ENCODE measurements at regions not wholly inside any gene's neighbourhood (a gene's known extent, or its start where the extent isn't known, plus 50 kb on each side); places are given as distances from the start of the nearest gene placed in this dataset.

DNA sequence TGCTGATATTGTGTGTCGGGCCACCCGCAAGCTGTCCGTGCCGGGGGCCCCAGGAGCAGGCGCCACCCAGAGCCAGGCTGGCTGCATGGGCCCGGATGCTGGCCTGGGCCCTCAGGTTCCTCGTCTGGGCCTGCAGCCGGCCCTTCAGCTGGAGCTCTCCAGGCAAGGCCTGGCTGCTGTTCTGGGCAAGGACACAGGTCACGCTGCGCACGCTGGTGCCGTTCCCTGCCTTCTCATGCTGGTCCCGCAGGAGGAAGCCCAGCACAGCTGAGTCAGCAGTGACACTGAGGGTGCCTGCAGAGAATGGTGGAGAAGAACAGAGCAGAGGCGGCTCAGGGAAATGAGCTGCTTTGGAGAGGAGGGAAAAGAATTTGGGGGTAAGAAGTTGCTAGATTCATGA, 79.9 kb downstream of the RMI2 start:
- POLR2A ChIA-PET (ENCODE audit: low non-redundant PET) = no interaction called here
- no peak overlapping the region for H3K27ac ChIP-seq (ENCODE audit: low read depth, low read length, poor library complexity, severe bottlenecking)
- TF ChIP-seq EZH2 (IDR thresholded peaks at IDR 0.05; ENCODE audit: borderline replicate concordance, low read depth, low read length, poor library complexity, severe bottlenecking) = no peak
- TF ChIP-seq, protein P1, sequence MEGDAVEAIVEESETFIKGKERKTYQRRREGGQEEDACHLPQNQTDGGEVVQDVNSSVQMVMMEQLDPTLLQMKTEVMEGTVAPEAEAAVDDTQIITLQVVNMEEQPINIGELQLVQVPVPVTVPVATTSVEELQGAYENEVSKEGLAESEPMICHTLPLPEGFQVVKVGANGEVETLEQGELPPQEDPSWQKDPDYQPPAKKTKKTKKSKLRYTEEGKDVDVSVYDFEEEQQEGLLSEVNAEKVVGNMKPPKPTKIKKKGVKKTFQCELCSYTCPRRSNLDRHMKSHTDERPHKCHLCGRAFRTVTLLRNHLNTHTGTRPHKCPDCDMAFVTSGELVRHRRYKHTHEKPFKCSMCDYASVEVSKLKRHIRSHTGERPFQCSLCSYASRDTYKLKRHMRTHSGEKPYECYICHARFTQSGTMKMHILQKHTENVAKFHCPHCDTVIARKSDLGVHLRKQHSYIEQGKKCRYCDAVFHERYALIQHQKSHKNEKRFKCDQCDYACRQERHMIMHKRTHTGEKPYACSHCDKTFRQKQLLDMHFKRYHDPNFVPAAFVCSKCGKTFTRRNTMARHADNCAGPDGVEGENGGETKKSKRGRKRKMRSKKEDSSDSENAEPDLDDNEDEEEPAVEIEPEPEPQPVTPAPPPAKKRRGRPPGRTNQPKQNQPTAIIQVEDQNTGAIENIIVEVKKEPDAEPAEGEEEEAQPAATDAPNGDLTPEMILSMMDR (conservative IDR thresholded peaks at IDR 0.05; ENCODE audit: low read depth, low read length) = no peak
- H3K4me1 ChIP-seq (ENCODE audit: insufficient read depth, low read length, poor library complexity, severe bottlenecking) = no peaks in the 10 kb centered on the region
- H3K36me3 ChIP-seq (ENCODE audit: insufficient read depth, low read length, poor library complexity, severe bottlenecking) = no peaks in the 10 kb centered on the region
- intact Hi-C loops (cut with micrococcal nuclease; ENCODE audit: unreplicated experiment) = no loop called here
- CTCF ChIA-PET = no interaction called here
- BruUV-seq (replicated peaks) = no TSS peak
- no peak for DNase-seq (ENCODE audit: low spot score)
- no peak overlapping the region for H3K4me3 ChIP-seq (ENCODE audit: low read depth, low read length, poor library complexity, severe bottlenecking)
- no peaks in the 10 kb centered on the region for H3K9me3 ChIP-seq (ENCODE audit: low read depth, low read length, poor library complexity, severe bottlenecking)
- no peaks in the 10 kb centered on the region for H3K27me3 ChIP-seq (replicated peaks; ENCODE audit: insufficient read depth, low read depth, low read length, poor library complexity)

DNA sequence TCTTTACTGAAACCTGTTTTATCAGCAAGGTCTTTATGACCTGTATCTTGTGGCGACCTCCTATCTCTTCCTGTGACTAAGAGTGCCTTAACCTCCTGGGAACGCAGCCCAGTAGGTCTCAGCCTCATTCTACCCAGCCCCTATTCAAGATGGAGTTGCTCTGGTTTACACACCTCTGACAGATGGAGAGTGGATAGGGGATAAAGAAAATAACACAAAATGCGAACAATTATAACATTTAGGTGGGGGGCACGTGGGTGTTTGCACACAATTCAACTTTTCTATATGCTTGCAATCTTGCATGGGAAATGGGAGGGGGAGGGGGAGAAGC, 83.3 kb downstream of the RMI2 start:
- no peaks in the 10 kb centered on the region for H3K36me3 ChIP-seq (ENCODE audit: insufficient read depth, low read length, poor library complexity, severe bottlenecking)
- H3K4me3 ChIP-seq (ENCODE audit: low read depth, low read length, poor library complexity, severe bottlenecking) = no peak overlapping the region
- POLR2A ChIA-PET (ENCODE audit: low non-redundant PET) = no interaction called here
- no peak for DNase-seq (ENCODE audit: low spot score)
- no peaks in the 10 kb centered on the region for H3K9me3 ChIP-seq (ENCODE audit: low read depth, low read length, poor library complexity, severe bottlenecking)
- CTCF ChIA-PET = no interaction called here
- no TSS peak for BruUV-seq (replicated peaks)
- intact Hi-C loops (cut with micrococcal nuclease; ENCODE audit: unreplicated experiment) = no loop called here
- no peak overlapping the region for H3K27ac ChIP-seq (ENCODE audit: low read depth, low read length, poor library complexity, severe bottlenecking)
- peaks cover 7% of the 10 kb centered on the region for H3K27me3 ChIP-seq (replicated peaks; ENCODE audit: insufficient read depth, low read depth, low read length, poor library complexity)
- TF ChIP-seq, protein P1 (conservative IDR thresholded peaks at IDR 0.05; ENCODE audit: low read depth, low read length) = no peak
- no peak for TF ChIP-seq EZH2 (IDR thresholded peaks at IDR 0.05; ENCODE audit: borderline replicate concordance, low read depth, low read length, poor library complexity, severe bottlenecking)
- no peaks in the 10 kb centered on the region for H3K4me1 ChIP-seq (ENCODE audit: insufficient read depth, low read length, poor library complexity, severe bottlenecking)

DNA sequence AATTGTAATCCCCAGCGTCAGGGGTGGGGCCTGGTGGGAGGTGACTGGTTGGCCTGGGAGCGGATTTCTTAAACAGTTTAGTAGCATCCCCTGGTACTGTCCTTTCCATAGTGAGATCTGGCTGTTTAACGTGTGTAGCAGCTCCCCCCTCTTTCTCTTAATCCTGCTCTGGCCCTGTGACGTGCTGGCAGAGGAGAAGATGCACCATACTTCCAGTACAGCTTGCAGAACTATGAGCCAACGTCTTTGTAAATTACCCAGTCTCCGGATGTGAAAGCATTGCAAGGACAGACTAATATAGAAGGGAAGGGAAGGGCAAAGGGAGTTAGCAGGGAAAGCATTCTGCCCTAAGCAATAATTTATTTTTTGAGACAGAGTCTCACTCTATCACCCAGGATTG, 83.9 kb downstream of the RMI2 start:
- intact Hi-C loops (cut with micrococcal nuclease; ENCODE audit: unreplicated experiment) = no loop called here
- Histone ChIP-seq H3K27ac (ENCODE audit: low read depth, low read length, poor library complexity, severe bottlenecking) (no peak overlapping the region), H3K9me3 (ENCODE audit: low read depth, low read length, poor library complexity, severe bottlenecking) (no peaks in the 10 kb centered on the region), H3K36me3 (ENCODE audit: insufficient read depth, low read length, poor library complexity, severe bottlenecking) (no peaks in the 10 kb centered on the region), H3K27me3 (replicated peaks; ENCODE audit: insufficient read depth, low read depth, low read length, poor library complexity) (peaks cover 7% of the 10 kb centered on the region), H3K4me3 (ENCODE audit: low read depth, low read length, poor library complexity, severe bottlenecking) (no peak overlapping the region), H3K4me1 (ENCODE audit: insufficient read depth, low read length, poor library complexity, severe bottlenecking) (no peaks in the 10 kb centered on the region)
- ChIA-PET POLR2A (ENCODE audit: low non-redundant PET) (no interaction called here), CTCF (no interaction called here)
- TF ChIP-seq, protein P1 (conservative IDR thresholded peaks at IDR 0.05; ENCODE audit: low read depth, low read length) = no peak
- TF ChIP-seq EZH2 (IDR thresholded peaks at IDR 0.05; ENCODE audit: borderline replicate concordance, low read depth, low read length, poor library complexity, severe bottlenecking) = no peak
- DNase-seq (ENCODE audit: low spot score) = no peak
- no TSS peak for BruUV-seq (replicated peaks)

Data from A673 (cell line).